HFF-Myc (cell line): ENCODE measurements at regions not wholly inside any gene's neighbourhood (a gene's known extent, or its start where the extent isn't known, plus 50 kb on each side); places are given as distances from the start of the nearest gene placed in this dataset.

Experiments used
- DNase-seq: peaks from one replicate; pipeline ENCODE4 v3.0.0-alpha.2; 2011; ENCODE audit warnings: low read depth; ENCODE audit errors: extremely low read depth
- H3K4me3 ChIP-seq: replicated peaks from 2 replicates; pipeline ENCODE4 v1.5.1; 2011; ENCODE audit warnings: low read depth, mild to moderate bottlenecking, control low read depth, low read length
- CTCF ChIP-seq: IDR thresholded peaks from 2 replicates; pipeline ENCODE4 v1.5.1; 2012; ENCODE audit warnings: mild to moderate bottlenecking, low read depth, low read length, control low read depth; ENCODE audit errors: missing control alignments

GRCh38 chr5:29822521-29822920 lies 1371.0 kb upstream of the CDH6 start:
- no peak overlapping the region for H3K4me3 ChIP-seq
- TF ChIP-seq CTCF, result no peak
- DNase-seq, result no peak

- TF ChIP-seq CTCF, result no peak
- no peak overlapping the region for H3K4me3 ChIP-seq
- DNase-seq, result no peak
These were observed 1381.4 kb upstream of the CDH6 start for GRCh38 chr5:29811914-29812679.

GRCh38 chr5:29805804-29806203 lies 1387.7 kb upstream of the CDH6 start:
- DNase-seq, result no peak
- H3K4me3 ChIP-seq, result no peak overlapping the region
- no peak for TF ChIP-seq CTCF

GRCh38 chr5:29800752-29801151 lies 1392.7 kb upstream of the CDH6 start:
- DNase-seq, result no peak
- TF ChIP-seq CTCF, result no peak

GRCh38 chr5:29796013-29796412 lies 1397.5 kb upstream of the CDH6 start:
- no peak overlapping the region for H3K4me3 ChIP-seq
- TF ChIP-seq CTCF, result no peak
- no peak for DNase-seq

More at GRCh38 chr5:29800752-29801151, 1392.7 kb upstream of the CDH6 start:
- no peak overlapping the region for H3K4me3 ChIP-seq

GRCh38 chr5:29795096-29795652 lies 1398.3 kb upstream of the CDH6 start:
- no peak overlapping the region for H3K4me3 ChIP-seq
- DNase-seq, result no peak
- no peak for TF ChIP-seq CTCF
